Ammon's horn (tissue), 1 donor: ENCODE measurements at regions not wholly inside any gene's neighbourhood (a gene's known extent, or its start where the extent isn't known, plus 50 kb on each side); places are given as distances from the start of the nearest gene placed in this dataset.
A peak's percentile ranks its signal among the peaks of the same experiment; 100 is the strongest.
"Not testable (repeated sequence)": the region's sequence is repeated elsewhere in the genome, so short reads cannot be mapped to it uniquely, and the experiment has no call there.

Source experiments
- DNase-seq: peaks from one replicate; pipeline ENCODE4 v3.0.0-alpha.2; 2016; ENCODE audit warnings: low spot score

DNA sequence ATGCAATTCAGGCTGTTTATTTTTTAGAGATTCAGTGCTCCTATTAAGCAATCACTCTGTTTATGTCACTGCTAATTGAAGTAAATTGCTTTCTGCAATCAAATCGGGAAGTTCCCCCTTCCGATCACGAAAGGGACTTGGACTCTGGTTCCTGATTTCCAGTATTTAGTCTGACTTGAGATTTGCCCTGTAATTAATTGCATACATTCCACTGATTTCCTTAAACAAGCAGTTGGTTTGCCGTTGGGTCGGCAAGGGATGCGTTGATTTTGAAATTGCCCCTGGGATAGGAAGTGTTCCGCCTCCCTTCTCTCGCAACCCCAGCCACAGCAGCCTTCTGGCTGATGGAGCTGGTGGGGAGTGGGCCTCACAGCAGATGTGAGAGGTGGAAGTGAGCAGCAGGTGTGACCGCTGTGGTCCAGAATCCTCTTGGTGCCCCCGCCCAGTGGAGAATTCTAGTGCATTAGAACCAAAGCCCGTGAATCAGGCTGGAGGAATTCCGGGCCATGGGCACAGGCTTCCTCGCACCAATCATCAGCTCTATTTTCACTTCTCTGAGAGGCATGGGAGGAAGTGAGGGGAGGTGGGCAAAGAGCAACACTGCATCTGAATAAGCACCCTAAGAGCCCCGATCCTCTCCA lies 102.5 kb downstream of the SPRY4 start:
- DNase-seq = no peak

- no peak for DNase-seq
Measured at GRCh38 chr5:142221091-142221860, 103.5 kb downstream of the SPRY4 start.

DNA sequence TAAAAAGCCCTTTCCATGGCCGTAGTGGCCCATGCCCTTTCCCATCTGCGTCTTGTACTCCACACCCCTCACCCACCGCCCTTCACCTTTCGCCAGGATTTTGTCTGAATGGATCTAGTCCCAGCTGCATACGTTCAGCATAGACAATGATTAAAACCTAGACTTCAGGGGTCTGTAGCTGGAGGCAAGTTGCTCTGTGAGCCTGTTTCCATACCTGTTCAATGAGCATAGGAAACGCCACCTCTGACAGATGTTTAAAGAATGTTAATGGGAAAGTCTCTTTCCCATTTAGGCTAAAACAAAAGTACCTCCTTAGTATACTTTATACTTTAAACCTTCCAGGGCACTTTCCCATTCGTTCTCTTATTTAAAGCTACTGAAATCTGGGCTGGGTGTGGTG lies 105.7 kb downstream of the SPRY4 start:
- DNase-seq = no peak

DNA sequence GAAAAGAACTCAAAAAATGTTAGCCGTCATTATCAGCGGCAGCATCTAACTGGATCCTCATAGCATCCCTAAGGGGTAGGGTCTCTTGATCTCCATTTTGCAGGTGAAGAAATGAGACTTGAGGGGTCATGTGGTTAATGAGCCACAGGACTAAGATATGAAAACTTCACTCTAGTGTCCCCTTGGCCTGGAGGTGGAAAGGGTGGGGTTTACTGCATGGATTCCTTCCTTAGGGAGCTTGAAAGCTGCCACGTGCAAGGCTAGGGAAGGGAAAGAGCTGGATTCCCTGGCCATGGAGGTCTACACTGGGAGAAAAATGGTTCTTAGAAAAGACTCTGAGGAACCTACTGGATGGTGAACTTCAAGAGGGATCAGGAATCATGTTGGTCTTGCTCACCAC lies 107.9 kb downstream of the SPRY4 start:
- DNase-seq = no peak

- peak; percentile 10 for DNase-seq
Measured at GRCh38 chr5:142215915-142216681, 107.5 kb downstream of the NDFIP1 start.

DNA sequence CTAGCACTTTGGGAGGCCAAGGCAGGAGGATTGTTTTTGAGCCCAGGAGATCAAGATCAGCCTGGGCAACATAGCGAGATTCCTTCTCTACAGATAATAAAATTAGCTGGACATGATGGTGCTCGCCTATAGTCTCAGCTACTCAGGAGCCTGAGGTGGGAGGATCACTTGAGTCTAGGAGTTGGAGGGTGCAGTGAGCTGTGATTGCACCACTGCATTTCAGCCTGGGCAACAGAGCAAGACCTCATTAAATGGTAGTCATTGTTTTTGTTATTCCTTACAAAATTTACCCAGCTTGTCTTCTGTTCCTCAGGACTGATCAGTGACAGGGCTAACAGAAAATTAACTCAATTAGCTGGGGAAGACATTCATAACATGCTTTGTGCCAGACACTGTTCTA lies 104.5 kb downstream of the NDFIP1 start:
- no peak for DNase-seq

DNA sequence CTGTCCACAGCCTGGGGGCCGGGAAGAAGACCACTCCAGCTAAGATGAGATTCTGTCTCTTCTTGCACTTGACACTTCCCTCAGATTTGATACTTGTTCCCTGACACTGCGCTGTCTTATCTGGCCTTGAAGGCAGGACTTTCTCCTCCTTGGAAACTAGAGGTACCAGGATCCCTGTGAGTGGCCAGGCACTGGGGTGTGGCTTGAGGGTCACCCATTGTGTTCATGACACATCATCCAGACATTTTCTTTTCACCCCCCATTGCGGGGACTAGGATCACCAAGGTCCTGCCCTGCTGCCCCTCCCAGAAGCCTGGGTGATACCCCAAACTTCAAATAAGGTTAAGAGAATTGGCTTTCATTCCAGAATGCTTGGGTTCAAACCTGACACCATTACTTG lies 103.3 kb downstream of the NDFIP1 start:
- DNase-seq = no peak

GRCh38 chr5:142210864-142211412 lies 102.4 kb downstream of the NDFIP1 start:
- no peak for DNase-seq

- DNase-seq = no peak
Measured at GRCh38 chr5:142210011-142210410, 101.4 kb downstream of the NDFIP1 start.

- no peak for DNase-seq
Measured at GRCh38 chr5:142208777-142209312, 100.3 kb downstream of the NDFIP1 start.

GRCh38 chr5:142208244-142208643 lies 99.7 kb downstream of the NDFIP1 start:
- DNase-seq = not testable (repeated sequence)

DNA sequence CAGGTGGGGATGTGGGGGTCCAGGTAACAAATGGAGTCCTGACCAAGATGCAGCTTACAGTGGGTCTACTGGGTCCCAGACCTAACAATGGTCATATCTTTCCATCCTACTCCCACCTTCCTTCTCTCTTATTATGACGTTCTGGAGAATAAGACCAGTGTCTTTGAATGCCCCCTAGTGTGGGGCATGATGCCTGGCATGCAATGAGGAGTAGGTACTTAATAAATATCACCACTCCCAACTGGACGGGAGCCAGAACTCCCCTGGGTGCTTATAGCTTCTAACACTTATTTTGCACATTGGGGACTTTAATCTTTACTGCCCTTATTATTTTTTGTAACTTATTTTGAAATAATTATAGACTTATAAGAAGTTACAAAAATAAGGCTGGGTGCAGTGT lies 98.2 kb downstream of the NDFIP1 start:
- DNase-seq = no peak

GRCh38 chr5:142204219-142204618 lies 95.6 kb downstream of the NDFIP1 start:
- no peak for DNase-seq
